ENCODE measurements at regions not wholly inside any gene's neighbourhood (a gene's known extent, or its start where the extent isn't known, plus 50 kb on each side); places are given as distances from the start of the nearest gene placed in this dataset.
"Not testable (repeated sequence)": the region's sequence is repeated elsewhere in the genome, so short reads cannot be mapped to it uniquely, and the experiment has no call there.

DNA sequence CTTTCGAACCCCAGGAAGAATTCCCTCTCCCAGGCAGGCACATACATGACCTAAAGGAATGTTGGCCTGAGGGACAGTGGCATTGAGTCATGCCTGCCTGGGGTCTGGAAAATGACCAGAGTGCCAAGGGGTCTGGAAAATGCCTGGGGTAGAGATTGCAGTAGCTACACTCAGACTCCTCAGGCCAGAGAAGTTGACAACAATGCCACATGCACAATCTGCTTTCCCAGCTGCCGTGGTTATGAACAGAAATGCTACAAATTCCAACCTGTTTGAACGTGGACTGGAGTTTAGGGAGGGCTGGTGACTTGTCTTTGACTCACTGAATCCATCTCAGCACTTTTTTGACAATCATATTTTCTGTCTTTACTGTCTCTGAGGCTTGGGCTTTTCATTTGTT, 250.0 kb downstream of the ABCC12 start:
- DNase-seq (ENCODE audit: low spot score), result no peak

DNA sequence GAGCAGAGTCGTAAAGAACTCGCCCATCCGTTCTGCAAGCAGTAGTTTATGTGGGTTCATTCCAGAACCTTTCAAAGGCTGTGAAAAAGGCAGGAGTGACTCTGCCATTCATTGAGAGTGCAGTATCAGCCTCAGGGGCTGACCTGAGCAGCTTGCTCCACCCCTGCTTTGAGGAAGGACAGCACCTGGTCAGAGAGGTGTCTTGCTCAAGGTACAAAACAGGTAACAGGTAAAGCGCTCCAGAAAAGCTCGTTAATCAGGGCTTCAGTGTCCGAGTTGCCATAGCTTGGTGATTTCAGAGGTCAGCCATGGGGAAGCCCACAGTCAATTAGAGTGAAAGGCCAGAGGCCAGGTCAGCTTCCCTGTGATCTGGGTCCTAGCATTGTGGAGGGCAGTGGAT, 251.1 kb downstream of the ABCC12 start:
- DNase-seq (ENCODE audit: low spot score), result no peak

DNA sequence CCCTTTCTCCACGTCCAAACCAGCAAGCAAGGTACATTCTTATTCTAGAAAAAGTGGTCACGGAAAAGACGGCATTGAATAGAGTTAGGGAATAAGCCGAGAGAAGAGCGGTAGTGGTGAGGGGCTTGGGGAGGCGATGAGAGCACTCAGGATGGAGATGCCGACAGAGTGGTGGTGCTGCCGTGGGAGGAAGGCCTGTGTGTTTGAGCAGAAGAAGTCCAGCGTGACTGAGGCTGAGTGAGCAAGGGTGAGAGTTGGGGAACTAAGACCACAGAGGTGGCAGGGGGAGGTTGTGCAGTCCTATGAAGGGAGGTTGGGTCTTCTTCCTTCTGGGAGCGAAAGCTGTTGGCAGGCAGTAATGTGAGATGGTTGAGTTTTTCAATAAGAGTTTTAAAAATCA, 252.3 kb downstream of the ABCC12 start:
- no peak for DNase-seq (ENCODE audit: low spot score)

DNA sequence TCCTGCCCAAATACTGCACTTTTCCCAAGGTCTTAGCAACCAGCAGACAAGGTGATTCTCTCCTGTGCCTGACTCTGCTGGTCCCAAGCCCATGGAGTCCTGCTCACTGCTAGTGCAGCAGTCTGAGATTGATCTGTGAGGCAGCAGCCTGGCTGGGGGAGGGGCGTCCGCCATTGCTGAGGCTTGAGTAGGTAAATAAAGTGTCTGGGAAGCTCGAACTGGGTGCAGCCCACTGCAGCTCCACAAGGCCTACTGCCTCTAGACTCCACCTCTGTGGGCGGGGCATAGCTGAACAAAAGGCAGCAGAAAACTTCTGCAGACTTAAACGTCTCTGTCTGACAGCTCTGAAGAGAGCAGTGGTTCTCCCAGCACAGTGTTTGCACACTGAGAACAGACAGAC, 258.7 kb downstream of the ABCC12 start:
- not testable (repeated sequence) for DNase-seq (ENCODE audit: low spot score)

DNA sequence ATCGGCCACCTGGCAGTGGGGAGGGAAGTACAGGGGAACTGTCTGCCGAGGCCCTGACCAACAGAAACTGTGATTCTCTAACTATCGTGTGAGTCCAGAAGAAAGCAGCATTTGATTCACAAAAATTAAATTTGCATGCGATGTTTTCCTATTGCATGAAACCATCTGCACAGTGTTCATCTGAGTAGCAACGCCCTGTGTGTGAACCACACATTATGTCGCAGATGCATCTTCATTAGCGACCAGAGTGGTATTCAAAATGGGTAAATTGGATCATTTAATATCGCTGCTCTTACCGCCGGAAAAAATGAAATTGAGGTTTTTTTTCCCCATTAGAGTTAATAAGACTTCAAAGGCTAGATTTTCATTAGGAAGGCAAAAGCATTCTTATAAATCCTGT, 260.6 kb downstream of the ABCC12 start:
- no peak for DNase-seq (ENCODE audit: low spot score)

DNA sequence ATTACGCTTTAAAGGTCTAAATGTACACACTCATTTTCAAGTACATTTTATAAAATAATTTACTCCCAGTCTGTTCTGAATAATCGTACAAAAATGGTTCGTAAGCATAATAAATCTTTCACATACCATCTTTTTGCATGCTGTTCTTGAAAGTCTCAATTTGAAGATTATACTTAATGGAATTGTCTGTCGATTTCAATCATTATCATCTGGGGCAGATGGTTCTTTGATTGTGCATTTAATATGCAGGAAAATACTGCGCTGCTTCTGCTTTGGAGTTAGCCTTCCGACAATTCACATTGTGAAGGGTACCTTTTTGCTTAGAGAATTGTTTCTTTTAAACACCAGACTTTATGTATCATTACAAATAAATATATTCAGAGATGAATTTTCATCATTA, 262.8 kb downstream of the ABCC12 start:
- DNase-seq (ENCODE audit: low spot score), result no peak

DNA sequence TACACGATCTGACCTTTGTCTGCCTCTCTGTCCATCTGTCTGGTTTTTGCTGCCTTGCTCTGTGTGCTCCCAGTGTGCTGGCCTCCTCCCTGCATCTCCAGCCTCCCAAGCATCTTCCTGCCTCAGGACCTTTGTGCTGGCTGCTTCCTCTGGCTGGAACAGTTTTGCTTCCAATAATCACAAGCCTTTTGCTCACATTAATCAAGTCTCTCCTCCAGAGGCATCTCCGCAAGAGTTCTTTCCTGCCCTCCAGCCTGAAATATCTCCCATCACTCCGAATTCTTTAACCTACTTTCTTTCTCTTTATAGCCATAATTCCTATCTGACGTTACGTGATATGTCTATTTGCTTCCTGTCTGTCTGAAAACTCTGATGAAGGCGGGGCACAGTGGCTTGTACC, 267.1 kb downstream of the ABCC12 start:
- DNase-seq (ENCODE audit: low spot score), result no peak

DNA sequence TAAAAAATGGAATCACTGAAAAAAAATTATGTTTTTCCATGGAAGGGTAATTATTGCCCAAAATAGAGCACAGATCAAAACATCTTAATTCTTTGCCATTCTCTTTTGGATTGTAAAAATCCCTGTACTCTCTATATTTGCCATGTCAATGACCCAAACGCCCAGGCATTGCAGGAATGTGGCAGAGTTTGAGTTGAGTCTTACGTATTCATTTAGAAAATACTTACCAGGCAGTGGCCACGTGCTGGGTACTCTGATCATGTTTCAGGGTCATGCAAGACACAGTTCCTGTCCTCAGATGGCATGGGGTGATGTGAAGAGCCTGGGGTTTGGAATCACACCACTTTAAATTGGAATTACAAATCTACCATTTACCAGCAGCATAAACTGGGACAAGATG, 267.7 kb downstream of the ABCC12 start:
- no peak for DNase-seq (ENCODE audit: low spot score)

DNA sequence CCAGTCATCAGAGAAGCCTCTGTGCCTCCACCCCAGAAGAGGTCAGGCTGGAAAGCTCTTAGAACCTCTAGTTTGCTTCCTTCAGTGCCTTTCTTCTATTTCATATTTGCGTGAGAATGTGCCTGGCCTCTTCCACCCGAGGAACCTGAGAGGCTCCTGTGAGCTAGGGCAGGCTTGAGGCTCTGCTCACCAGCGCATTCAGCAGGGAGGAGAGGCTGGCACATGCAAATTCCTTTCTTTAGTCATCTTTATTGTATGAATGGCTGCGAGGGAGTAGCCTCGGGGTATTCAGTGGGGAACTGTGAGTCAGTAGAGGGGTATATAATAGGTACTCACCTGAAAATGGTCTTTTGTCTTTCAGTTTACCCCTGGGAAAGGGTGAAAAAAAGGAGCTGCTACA, 268.3 kb downstream of the ABCC12 start:
- DNase-seq (ENCODE audit: low spot score), result no peak

DNA sequence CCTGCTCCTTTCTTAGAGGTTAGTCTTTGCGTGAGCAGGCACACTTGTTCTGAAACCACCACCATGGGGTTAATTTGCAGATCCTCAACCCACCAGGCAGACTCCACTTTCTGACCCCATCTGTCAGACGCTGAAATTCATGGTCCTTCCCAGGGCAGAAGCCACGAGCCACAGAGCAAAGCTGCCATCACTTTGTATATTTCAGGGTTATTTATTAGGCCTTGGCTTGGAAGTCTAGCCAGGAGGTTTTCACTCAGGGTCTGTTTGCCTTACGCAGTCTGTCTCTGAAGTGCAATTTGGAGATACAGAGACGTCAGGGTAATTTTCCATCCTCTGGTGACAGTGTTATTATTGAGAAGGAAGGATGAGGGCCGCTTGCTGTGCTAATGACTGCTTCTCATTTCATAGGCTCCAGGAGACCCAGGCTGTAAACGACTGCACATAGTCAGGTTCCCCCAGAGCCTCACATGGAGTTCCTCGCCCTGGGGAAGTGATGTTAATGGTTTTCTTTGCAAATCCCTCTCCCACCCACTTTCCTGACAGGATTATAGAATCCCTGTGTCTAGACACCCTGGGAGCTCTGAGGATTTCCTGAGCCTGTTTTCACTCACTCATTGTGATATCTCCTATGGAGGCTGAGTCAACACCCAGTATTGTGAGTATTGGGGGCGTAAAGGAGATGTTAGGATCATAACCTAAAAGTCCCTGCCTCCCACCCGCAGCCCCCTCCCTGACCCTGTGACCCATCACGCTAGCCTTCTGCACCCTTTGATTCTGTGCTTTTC, 269.0 kb downstream of the ABCC12 start:
- DNase-seq (ENCODE audit: low spot score), result no peak

DNA sequence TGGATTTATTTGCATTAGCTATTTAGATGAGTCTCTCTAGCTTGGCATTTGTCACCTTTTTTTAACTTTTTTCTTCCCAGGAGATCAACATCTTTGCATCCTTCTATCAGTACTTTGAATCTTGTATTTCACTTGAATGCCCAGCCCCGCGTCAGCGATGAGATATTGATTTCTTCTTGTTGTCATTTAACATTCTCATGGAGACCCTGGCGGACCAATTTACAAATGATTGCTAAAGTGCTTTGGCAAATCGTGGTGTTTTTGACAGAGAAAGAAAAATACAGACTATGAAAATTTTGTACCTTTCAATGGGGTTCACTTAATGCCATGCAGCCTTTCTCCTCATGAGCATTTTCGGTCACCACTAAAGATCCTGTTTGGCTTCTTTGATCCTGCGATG, 269.7 kb downstream of the ABCC12 start:
- no peak for DNase-seq (ENCODE audit: low spot score)

DNA sequence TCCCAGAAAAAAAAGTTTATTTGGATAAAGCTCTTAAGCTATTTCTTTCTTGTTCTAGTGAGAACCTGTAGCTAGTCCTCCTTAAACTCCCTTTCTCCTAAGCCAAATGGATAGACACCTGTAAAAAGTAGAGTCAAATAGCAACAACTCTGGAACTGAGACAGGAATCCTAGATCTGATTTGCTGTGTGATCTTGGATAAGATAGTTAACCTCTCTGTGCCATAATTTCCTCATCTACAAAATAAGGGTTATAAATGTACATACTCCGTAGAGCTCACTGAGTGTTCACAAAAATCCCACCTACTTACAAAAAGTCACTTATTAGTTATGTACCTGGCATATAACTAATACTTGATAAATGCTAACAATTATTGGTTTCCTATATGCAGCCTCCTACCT, 270.3 kb downstream of the ABCC12 start:
- no peak for DNase-seq (ENCODE audit: low spot score)

DNA sequence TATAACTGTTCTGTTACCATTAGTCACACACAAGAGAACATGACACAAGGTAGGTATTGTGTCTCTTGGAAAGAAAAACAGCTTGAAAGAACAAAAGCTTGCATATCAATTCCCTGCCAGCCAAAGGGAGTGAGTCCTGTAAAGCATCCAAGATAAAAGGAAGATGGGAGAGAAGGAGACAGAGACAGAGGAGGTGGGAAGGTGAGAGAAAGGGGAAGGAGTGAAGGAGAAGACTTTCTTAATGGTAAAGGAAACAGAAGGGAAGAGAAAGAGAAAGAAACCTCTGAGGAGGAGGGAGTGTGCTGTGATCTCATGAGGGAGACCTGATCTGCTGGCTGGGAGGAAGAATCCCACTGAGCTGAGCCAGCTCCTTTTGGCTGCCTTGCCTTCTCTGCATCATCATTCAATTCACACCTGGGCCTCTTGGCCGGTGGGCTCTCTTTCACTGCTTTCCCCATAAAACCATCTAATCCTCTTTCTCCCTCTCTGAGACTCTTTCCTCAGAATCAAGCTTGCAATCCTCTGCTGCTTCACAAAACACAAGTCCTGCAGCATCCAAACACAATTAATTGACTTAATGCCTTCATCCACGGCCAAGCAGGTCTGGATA, 271.6 kb downstream of the ABCC12 start:
- DNase-seq (ENCODE audit: low spot score), result no peak

DNA sequence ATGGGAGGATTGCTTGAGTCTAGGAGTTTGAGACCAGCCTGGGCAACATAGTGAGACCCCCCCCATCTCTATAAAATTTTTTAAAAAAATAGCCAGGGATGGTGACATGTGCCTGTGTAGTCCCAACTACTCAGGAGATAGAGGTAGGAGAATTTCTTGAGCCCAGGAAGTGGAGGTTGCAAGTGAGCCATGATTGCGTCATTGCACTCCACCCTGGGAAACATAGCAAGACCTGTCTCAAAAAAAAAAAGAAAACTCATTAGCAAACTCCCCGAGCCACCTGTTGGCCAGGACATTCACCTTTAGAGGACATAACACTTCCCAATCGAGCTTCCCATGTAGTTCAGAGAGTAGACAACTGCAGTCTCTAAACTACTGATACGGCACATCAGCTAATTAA, 274.2 kb downstream of the ABCC12 start:
- DNase-seq (ENCODE audit: low spot score), result no peak

DNA sequence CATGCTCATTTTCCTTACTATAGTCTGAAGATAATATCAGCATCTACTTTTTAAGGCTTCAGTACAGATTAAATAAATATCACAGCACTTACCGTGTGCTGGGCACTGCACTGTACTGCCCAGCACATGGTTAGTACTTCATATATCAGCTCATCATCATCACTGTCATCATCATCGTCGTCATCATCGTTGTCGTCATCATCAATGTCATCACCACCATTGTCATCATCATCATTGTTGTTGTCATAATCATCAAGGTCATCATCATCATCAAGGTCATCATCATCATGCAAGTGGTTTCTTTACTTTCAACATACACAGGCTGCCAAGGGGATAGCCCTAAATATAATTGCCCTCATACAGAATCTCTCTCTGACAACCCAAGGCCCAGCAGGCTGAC, 275.1 kb downstream of the ABCC12 start:
- no peak for DNase-seq (ENCODE audit: low spot score)

DNA sequence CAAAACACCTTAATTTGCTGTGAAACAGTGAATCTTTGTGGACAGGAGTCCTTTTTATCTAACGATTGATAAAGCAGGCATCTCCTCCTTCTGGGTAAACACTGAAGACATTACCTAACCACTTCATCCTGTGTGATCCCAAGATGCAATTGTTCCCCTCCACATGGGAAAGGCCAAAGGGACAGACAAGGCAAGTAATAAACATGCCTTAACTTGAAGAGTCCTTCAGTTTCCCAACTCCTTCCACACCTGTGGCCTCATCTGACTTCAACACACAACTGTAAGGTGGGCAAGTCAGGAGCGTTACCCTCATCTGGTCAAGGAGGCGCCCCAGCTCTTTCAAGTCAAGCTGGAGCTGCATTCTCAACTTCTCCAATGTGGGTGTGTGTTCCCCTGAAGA, 278.6 kb downstream of the ABCC12 start:
- DNase-seq (ENCODE audit: low spot score), result no peak

DNA sequence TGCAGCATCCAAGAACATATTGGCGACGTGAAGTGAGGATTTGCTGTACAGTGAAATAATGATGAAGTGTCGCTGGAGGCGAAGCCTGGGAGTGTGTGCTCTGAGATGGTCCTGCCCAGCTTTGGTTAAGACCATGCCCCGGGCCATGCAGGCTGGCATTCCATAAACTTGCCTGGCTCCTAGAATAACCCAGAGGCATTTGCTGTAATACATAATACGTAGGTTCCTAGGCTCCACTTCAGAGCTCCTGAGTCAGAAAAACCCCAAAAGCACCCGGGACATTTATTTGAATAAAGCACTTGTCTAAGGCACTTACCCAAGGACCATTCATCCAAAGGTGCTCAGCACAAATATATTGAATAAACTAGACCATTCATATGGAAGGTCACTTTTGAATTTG, 279.3 kb downstream of the ABCC12 start:
- no peak for DNase-seq (ENCODE audit: low spot score)

DNA sequence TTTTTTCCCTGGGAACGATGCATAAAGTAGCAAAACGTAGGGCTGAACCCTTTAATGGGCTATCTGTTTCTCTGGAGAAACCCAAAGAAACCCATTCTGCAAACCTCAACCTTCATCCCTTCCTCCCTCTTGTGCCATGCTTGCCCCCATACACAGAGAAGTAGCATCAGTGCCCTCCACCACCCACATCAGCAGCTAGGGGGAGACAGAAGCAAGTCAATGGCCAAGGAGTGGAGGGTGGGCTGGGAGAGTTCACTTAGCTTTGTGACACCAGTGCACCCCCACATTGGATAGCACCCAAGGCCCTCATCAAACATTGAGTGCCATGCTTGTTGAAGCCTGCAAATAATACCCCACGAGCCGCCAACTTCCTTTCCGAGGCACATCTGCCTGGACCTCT, 282.4 kb downstream of the ABCC12 start:
- no peak for DNase-seq (ENCODE audit: low spot score)

DNA sequence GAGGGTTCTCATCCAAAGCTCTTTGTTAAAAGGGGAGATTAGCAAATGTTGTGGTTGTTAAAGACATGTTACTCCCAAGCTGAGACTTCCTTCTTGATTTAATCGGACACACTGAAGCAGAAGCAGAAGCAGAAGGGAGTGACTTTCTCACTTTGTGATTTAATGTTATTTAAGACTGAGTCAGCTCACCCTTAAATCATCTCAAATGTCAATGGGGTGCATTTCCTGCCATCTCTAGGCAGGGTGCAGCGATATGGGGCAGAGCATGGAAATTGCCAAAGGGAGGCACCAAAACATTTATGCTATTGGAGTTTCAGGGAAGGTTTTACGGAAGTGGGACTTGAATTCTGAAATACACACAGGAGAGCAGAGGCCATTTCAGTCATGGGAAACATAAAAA, 283.6 kb downstream of the ABCC12 start:
- no peak for DNase-seq (ENCODE audit: low spot score)

DNA sequence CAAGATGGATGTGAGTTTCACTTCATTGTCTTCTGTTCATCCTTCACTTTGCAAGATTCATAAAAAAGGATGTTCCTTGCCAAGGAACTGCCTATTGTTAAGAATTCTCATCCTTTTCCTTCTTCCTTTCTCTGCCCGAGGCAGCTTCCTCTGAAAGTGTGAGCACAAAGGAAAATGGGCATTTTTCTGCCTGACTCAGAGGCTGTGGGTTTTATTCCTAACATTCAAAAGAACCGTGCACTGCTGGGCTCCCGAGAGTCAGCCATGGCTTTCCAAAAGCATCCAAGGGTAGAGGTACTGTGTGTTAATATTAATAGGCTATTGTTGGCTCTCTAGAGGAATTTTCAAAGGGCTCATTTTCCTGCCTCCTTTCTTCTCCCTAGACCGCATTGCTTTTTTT, 289.4 kb downstream of the ABCC12 start:
- no peak for DNase-seq (ENCODE audit: low spot score)

DNA sequence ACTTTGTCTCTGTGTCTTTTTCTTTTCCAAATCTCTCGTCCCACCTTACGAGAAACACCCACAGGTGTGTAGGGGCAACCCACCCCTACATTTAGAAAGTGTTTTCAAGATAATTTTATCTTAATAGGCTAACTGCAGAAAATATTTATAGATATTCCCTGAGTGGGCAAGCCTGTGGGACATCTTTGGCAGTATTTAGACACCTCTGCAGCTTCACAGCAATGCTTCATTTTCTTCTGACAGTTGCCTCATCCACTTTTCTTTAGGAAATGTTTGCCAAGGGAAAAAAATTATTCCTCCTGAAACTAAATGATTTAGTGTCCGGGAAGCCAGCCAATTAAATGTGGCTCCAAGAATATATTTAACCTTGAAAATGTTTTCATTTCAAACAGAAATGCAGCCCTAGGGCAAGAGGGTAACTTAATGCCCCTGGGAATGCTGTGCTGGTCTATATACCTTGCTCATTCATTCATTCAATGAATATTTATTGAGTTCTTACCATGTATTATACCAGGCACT, 290.4 kb downstream of the ABCC12 start:
- DNase-seq (ENCODE audit: low spot score), result no peak

DNA sequence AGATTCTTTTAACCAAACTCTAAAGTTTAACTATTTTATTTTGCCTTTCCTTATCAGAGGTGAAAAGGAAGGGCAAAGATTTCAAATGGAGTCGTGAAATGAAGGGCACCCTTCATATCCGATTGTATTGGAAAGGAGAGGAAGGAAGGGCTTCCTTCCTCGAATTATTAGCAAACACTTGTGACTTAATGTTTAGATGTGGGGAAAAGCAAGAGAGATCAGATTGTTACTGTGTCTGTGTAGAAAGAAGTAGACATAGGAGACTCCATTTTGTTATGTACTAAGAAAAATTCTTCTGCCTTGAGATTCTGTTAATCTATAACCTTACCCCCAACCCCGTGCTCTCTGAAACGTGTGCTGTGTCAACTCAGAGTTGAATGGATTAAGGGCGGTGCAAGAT, 291.5 kb downstream of the ABCC12 start:
- DNase-seq (ENCODE audit: low spot score), result not testable (repeated sequence)

DNA sequence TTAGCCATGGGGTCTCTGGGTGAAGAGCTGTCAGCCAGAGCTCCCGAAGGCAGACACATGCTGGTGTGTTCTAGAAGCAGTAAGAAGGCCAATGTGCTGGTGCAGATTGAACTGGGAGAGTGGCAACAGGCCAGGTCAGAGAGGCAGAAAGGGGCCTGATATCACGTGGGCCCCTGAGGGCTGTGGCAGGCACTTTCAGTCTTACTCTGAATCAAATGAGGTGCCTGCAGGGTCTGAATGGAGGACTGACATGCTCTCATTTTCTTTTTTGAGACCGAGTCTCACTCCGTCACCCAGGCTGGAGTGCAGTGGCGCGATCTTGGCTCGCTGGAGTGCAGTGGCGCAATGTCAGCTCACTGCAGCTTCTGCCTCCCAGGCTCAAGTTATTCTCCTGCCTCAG, 293.8 kb downstream of the ABCC12 start:
- DNase-seq (ENCODE audit: low spot score), result no peak

Measured in mucosa of gallbladder (tissue), 1 donor.